ENCODE measurements at regions not wholly inside any gene's neighbourhood (a gene's known extent, or its start where the extent isn't known, plus 50 kb on each side); places are given as distances from the start of the nearest gene placed in this dataset.

- TF ChIP-seq TAF9B (IDR thresholded peaks at IDR 0.05; ENCODE audit: partially characterized antibody) (no peak), ZC3H4 (CRISPR knock-in tag; IDR thresholded peaks at IDR 0.05; ENCODE audit: borderline replicate concordance) (no peak), HSF4 (CRISPR knock-in tag; IDR thresholded peaks at IDR 0.05; ENCODE audit: borderline replicate concordance) (no peak), CHD4 (IDR thresholded peaks at IDR 0.05; ENCODE audit: insufficient read depth, insufficient replicate concordance, low read depth, low read length, poor library complexity, severe bottlenecking) (no peak), KLF16 (IDR thresholded peaks at IDR 0.05) (no peak), MGA (IDR thresholded peaks at IDR 0.05) (no peak), PHTF2 (CRISPR knock-in tag; IDR thresholded peaks at IDR 0.05) (no peak), JUND (IDR thresholded peaks at IDR 0.05; ENCODE audit: borderline replicate concordance, low read depth, low read length) (peak; percentile 69), JUND (tag; IDR thresholded peaks at IDR 0.05; ENCODE audit: borderline replicate concordance, low read depth, low read length) (peak; percentile 66; the same call in 2 of the 3 replicates), ZNF24 (IDR thresholded peaks at IDR 0.05) (no peak), ZNF57 (CRISPR knock-in tag; IDR thresholded peaks at IDR 0.05) (no peak), SNIP1 (IDR thresholded peaks at IDR 0.05; ENCODE audit: low read depth) (no peak), KLF10 (CRISPR knock-in tag; IDR thresholded peaks at IDR 0.05) (no peak), IRF9 (tag; IDR thresholded peaks at IDR 0.05) (no peak)
- TF ChIP-seq, protein P1, sequence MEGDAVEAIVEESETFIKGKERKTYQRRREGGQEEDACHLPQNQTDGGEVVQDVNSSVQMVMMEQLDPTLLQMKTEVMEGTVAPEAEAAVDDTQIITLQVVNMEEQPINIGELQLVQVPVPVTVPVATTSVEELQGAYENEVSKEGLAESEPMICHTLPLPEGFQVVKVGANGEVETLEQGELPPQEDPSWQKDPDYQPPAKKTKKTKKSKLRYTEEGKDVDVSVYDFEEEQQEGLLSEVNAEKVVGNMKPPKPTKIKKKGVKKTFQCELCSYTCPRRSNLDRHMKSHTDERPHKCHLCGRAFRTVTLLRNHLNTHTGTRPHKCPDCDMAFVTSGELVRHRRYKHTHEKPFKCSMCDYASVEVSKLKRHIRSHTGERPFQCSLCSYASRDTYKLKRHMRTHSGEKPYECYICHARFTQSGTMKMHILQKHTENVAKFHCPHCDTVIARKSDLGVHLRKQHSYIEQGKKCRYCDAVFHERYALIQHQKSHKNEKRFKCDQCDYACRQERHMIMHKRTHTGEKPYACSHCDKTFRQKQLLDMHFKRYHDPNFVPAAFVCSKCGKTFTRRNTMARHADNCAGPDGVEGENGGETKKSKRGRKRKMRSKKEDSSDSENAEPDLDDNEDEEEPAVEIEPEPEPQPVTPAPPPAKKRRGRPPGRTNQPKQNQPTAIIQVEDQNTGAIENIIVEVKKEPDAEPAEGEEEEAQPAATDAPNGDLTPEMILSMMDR (IDR thresholded peaks at IDR 0.05 in 2 of 3, conservative IDR thresholded peaks at IDR 0.05 in 1 of 3; ENCODE audit: insufficient read depth in 2 of 3, low read depth in 1 of 3, low read length in 3 of 3): peak in 2 of 3 experiments; percentile 18 to 23; a peak in 1 of 6 replicates
Observed at GRCh38 chr7:94301024-94301586, 93.6 kb upstream of the COL1A2 start (continued).
